NB4 (cell line): ENCODE measurements at regions not wholly inside any gene's neighbourhood (a gene's known extent, or its start where the extent isn't known, plus 50 kb on each side); places are given as distances from the start of the nearest gene placed in this dataset.

Experiments used
- POLR2A ChIP-seq: IDR thresholded peaks from 2 replicates; pipeline ENCODE4 v1.6.1; 2011; ENCODE audit warnings: mild to moderate bottlenecking; ENCODE audit not compliant: insufficient read length; ENCODE audit errors: extremely low read depth
- TF ChIP-seq, protein P1 (sequence below): IDR thresholded peaks from one replicate; pipeline ENCODE4 v1.5.1; 2012; ENCODE audit warnings: low read depth, low read length

- TF ChIP-seq, protein P1, sequence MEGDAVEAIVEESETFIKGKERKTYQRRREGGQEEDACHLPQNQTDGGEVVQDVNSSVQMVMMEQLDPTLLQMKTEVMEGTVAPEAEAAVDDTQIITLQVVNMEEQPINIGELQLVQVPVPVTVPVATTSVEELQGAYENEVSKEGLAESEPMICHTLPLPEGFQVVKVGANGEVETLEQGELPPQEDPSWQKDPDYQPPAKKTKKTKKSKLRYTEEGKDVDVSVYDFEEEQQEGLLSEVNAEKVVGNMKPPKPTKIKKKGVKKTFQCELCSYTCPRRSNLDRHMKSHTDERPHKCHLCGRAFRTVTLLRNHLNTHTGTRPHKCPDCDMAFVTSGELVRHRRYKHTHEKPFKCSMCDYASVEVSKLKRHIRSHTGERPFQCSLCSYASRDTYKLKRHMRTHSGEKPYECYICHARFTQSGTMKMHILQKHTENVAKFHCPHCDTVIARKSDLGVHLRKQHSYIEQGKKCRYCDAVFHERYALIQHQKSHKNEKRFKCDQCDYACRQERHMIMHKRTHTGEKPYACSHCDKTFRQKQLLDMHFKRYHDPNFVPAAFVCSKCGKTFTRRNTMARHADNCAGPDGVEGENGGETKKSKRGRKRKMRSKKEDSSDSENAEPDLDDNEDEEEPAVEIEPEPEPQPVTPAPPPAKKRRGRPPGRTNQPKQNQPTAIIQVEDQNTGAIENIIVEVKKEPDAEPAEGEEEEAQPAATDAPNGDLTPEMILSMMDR, result no peak
- no peak for TF ChIP-seq POLR2A
Measured at GRCh38 chr5:172533399-172534228, 79.3 kb upstream of the SH3PXD2B start.
